ENCODE measurements at regions not wholly inside any gene's neighbourhood (a gene's known extent, or its start where the extent isn't known, plus 50 kb on each side); places are given as distances from the start of the nearest gene placed in this dataset.

DNA sequence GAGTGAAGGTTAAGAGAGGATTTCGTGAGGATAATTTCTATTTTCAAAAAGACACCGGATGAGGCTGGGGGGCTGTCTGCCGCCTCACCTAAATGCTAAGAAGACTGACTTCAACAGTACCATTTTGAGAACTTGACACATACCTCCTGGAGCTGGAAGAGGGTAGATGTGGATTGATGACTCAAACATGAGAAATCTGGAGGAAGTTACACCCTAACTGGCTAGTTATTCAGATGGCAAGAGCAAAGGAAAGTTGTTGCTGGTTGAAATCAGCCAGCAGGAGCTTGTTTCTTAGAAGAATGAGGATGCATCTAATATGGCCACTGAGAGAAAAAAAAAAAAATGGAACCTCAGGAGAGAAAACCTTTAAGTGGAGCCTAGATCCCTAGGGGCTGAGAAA lies 76.2 kb upstream of the KIAA1217 start:
- no peak for DNase-seq (ENCODE audit: low read depth)

GRCh38 chr10:24133835-24134234 lies 75.1 kb upstream of the KIAA1217 start:
- DNase-seq (ENCODE audit: low read depth) = no peak

GRCh38 chr10:24136070-24136469 lies 72.9 kb upstream of the KIAA1217 start:
- no peak for DNase-seq (ENCODE audit: low read depth)

GRCh38 chr10:24147321-24147720 lies 61.6 kb upstream of the KIAA1217 start:
- no peak for DNase-seq (ENCODE audit: low read depth)

DNA sequence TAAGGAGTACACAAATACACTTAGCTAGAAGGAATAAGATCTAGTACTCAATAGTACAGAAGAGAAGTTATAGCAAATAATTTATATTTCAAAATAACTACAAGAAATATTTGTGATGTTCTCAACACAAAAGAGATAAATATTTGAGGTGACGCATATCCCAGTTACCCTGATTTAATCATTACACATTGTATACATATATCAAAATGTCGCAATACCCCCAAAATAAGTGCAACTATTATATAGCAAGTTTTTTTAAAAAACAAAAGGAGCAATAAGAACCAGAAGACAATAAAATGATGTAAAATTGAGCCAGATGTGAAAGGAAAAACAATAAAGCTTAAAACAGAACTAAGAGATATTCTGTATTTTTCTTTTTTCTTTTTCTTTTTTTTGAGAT lies 59.3 kb upstream of the KIAA1217 start:
- DNase-seq (ENCODE audit: low read depth) = no peak

- DNase-seq (ENCODE audit: low read depth) = no peak
These were observed 58.1 kb upstream of the KIAA1217 start for GRCh38 chr10:24150853-24151252.

DNA sequence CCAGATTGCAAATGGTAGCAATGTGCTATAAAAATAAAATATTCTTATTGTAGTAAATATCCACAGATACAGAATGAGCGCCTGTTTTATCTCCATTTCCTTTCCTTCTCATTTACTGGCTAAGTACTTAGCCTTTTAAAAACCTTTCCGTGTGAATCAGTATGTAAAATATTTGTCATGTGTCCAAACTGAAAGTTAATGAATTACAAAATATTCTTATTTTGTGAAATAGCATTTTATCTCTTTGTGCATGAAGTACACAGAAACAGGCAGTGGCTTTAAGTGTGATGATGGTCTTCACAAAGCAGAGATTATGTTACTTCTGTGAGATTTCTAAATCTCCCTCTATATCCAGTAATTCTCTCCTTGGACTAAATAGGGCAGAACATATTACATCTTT lies 56.7 kb upstream of the KIAA1217 start:
- no peak for DNase-seq (ENCODE audit: low read depth)

GRCh38 chr10:24153031-24153430 lies 55.9 kb upstream of the KIAA1217 start:
- DNase-seq (ENCODE audit: low read depth) = no peak

GRCh38 chr10:24153537-24153936 lies 55.4 kb upstream of the KIAA1217 start:
- DNase-seq (ENCODE audit: low read depth) = no peak

GRCh38 chr10:24156686-24157085 lies 52.3 kb upstream of the KIAA1217 start:
- DNase-seq (ENCODE audit: low read depth) = no peak

DNA sequence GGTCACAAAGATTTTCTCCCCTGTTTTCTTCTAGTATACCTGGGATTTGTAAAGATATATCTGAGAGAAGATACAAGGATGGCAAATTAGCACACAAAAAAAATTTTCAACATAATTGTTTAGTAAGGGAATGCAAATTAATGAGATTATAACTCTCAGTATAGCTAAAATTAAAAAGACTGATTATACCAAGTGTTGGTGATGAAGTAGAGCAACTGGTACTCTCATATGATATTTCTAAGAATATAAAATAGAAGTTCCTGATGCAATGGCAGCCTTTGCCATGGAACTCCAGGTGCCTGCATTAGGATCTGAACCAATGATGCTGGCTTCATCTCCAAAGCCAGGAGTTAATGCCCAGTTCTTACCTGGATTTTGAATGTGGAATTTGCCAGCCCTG lies 51.4 kb upstream of the KIAA1217 start:
- DNase-seq (ENCODE audit: low read depth) = no peak

All from T-helper 22 cell (primary cell).